Caco-2 (cell line): ENCODE measurements at regions not wholly inside any gene's neighbourhood (a gene's known extent, or its start where the extent isn't known, plus 50 kb on each side); places are given as distances from the start of the nearest gene placed in this dataset.

ENCODE experiments used
- BruUV-seq: library from RNA; stranded (reverse); fragments of 400-500 nt; replicated peaks from 2 replicates; lab custom pipeline; 2021; lab: Mats Ljungman, UMichigan
- CTCF ChIA-PET: fragments of 300-600 bp; sonication (Branson Sonifier 250); formaldehyde crosslinking; loops from one replicate; lab custom pipeline; 2022; ENCODE audit warnings: antibody characterized with exemption; lab: Charles Lee
- POLR2A ChIA-PET: fragments of 300-600 bp; sonication (Branson Sonifier 250); formaldehyde crosslinking; loops from one replicate; lab custom pipeline; 2022; ENCODE audit warnings: antibody characterized with exemption; lab: Charles Lee
- DNase-seq, 2 experiments: peaks; one replicate each; pipeline versions ENCODE4 v3.0.0 to v3.0.0-alpha.2; 2020 to 2022
- H3K27me3 ChIP-seq: replicated peaks from 2 replicates; pipeline ENCODE4 v1.6.0; 2011; ENCODE audit warnings: low read length; ENCODE audit not compliant: control insufficient read depth, insufficient read depth
- H3K36me3 ChIP-seq: 2 replicates; pipeline ENCODE4 v1.5.1; 2011; ENCODE audit warnings: low read length; ENCODE audit not compliant: control insufficient read depth, insufficient read depth
- H3K4me1 ChIP-seq: fragments of 250-450 bp; sonication (Bioruptor Pico); 2 replicates; pipeline ENCODE4 v1.5.1; 2020; ENCODE audit warnings: mild to moderate bottlenecking
- H3K4me3 ChIP-seq: 2 replicates; pipeline ENCODE4 v1.5.1; 2011; ENCODE audit warnings: low read depth, mild to moderate bottlenecking, control low read depth, low read length
- H3K9me3 ChIP-seq: fragments of 250-450 bp; sonication (Bioruptor Pico); 2 replicates; pipeline ENCODE4 v1.5.1; 2020; ENCODE audit warnings: mild to moderate bottlenecking, moderate library complexity
- H3K27ac Mint-ChIP-seq: one replicate; pipeline ENCODE4 v1.8.0; 2022; ENCODE audit warnings: mixed read lengths; ENCODE audit not compliant: unreplicated experiment
- H3K27me3 Mint-ChIP-seq: one replicate; pipeline ENCODE4 v1.8.0; 2022; ENCODE audit warnings: mixed read lengths; ENCODE audit not compliant: insufficient read depth, unreplicated experiment
- H3K36me3 Mint-ChIP-seq: one replicate; pipeline ENCODE4 v1.8.0; 2022; ENCODE audit warnings: mild to moderate bottlenecking, mixed read lengths; ENCODE audit not compliant: insufficient read depth, unreplicated experiment
- H3K4me1 Mint-ChIP-seq: one replicate; pipeline ENCODE4 v1.8.0; 2022; ENCODE audit warnings: low read depth, mixed read lengths; ENCODE audit not compliant: unreplicated experiment
- H3K4me3 Mint-ChIP-seq: one replicate; pipeline ENCODE4 v1.8.0; 2022; ENCODE audit warnings: mild to moderate bottlenecking, moderate library complexity, mixed read lengths; ENCODE audit not compliant: unreplicated experiment
- H3K9me3 Mint-ChIP-seq: one replicate; pipeline ENCODE4 v1.8.0; 2022; ENCODE audit warnings: mixed read lengths; ENCODE audit not compliant: unreplicated experiment
- intact Hi-C: fragments of 100-400 bp; cut with micrococcal nuclease; formaldehyde crosslinking; loops from one replicate; pipeline ENCODE4 v1.10.0; 2022; ENCODE audit not compliant: unreplicated experiment
- TF ChIP-seq, protein P1 (sequence below), 2 experiments: fragments of 200-600 bp in 1 of 2; IDR thresholded peaks; 1 replicate in 1 of 2; 2 replicates in 1 of 2; pipeline versions ENCODE4 v1.5.1 to v1.8.0; 2011 to 2022; ENCODE audit warnings: antibody characterized with exemption in 1 of 2, control low read depth in 1 of 2, inconsistent platforms in 1 of 2, low read depth in 1 of 2, low read length in 1 of 2, mild to moderate bottlenecking in 1 of 2, moderate library complexity in 1 of 2; ENCODE audit not compliant: insufficient read depth in 1 of 2, severe bottlenecking in 1 of 2, unreplicated experiment in 1 of 2

GRCh38 chr14:53519137-53519536, 366.0 kb upstream of the DDHD1 start:
- DNase-seq, result no peak
- POLR2A ChIA-PET, result no interaction called here

DNA sequence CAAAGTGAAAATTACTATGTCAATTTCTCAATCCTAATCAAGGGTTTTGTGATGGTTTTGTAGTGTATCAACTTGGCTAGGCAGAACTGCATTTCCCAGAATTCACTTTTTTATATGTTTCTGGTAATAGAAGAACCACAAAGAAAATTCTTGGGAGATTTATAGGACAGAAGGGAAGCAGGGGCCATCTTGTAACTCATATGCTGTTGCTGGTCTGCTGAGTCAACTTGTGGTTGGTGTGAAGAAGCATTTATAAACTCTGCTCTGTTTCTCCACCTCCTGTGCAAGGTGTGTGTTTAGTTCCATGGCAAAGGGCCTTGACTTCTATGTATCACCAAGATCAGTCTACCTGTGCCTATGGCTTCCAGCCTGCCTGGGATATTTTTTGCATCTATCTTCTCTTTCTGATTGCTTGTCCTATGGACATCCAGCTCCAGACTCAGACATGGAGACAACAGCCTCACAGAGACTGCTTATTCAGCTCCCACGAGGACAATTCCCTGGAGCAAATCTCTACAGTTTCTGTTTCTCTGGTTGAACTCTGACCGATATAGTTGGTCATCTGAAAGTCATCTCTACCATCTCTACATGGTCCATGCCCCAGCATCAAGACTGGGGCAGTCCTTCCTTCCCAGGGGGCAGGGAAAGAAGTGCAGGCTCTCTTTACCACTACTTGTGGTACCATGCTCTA, 364.3 kb upstream of the DDHD1 start:
- DNase-seq, result no peak
- no peak overlapping the region for H3K27ac Mint-ChIP-seq
- no peaks in the 10 kb centered on the region for H3K27me3 Mint-ChIP-seq
- Histone ChIP-seq H3K27me3 (no peaks in the 10 kb centered on the region), H3K9me3 (no peaks in the 10 kb centered on the region; the same call in 1 of the 2 replicates), H3K4me1 (no peaks in the 10 kb centered on the region), H3K36me3 (no peaks in the 10 kb centered on the region), H3K4me3 (no peak overlapping the region)
- BruUV-seq, result no TSS peak
- no peaks in the 10 kb centered on the region for H3K36me3 Mint-ChIP-seq
- H3K4me1 Mint-ChIP-seq, result peaks cover 1% of the 10 kb centered on the region
- intact Hi-C loops, result no loop called here
- POLR2A ChIA-PET, result interaction anchor here (0.5 kb wide), 1 partner anchor 812 kb away, joined by 4 read pairs; no protein-coding TSS in a partner anchor
- peaks cover 21% of the 10 kb centered on the region for H3K9me3 Mint-ChIP-seq
- TF ChIP-seq, protein P1, sequence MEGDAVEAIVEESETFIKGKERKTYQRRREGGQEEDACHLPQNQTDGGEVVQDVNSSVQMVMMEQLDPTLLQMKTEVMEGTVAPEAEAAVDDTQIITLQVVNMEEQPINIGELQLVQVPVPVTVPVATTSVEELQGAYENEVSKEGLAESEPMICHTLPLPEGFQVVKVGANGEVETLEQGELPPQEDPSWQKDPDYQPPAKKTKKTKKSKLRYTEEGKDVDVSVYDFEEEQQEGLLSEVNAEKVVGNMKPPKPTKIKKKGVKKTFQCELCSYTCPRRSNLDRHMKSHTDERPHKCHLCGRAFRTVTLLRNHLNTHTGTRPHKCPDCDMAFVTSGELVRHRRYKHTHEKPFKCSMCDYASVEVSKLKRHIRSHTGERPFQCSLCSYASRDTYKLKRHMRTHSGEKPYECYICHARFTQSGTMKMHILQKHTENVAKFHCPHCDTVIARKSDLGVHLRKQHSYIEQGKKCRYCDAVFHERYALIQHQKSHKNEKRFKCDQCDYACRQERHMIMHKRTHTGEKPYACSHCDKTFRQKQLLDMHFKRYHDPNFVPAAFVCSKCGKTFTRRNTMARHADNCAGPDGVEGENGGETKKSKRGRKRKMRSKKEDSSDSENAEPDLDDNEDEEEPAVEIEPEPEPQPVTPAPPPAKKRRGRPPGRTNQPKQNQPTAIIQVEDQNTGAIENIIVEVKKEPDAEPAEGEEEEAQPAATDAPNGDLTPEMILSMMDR (IDR thresholded peaks at IDR 0.05; ENCODE audit: insufficient read depth in 1 of 2, low read depth in 1 of 2, low read length in 1 of 2, severe bottlenecking in 1 of 2, unreplicated experiment in 1 of 2), result no peak
- CTCF ChIA-PET, result no interaction called here
- no peak overlapping the region for H3K4me3 Mint-ChIP-seq

More at GRCh38 chr14:53519137-53519536, 366.0 kb upstream of the DDHD1 start:
- CTCF ChIA-PET, result no interaction called here
- intact Hi-C loops, result no loop called here
- no peak overlapping the region for H3K4me3 ChIP-seq
- H3K36me3 ChIP-seq, result no peaks in the 10 kb centered on the region
- Mint-ChIP-seq H3K9me3 (peaks cover 20% of the 10 kb centered on the region), H3K4me3 (no peak overlapping the region), H3K4me1 (no peaks in the 10 kb centered on the region), H3K36me3 (no peaks in the 10 kb centered on the region), H3K27ac (no peak overlapping the region), H3K27me3 (no peaks in the 10 kb centered on the region)
- H3K4me1 ChIP-seq, result peaks cover under 1% of the 10 kb centered on the region; the same call in 1 of the 2 replicates
- H3K9me3 ChIP-seq, result no peaks in the 10 kb centered on the region; the same call in 1 of the 2 replicates
- TF ChIP-seq, protein P1 (IDR thresholded peaks at IDR 0.05; ENCODE audit: insufficient read depth in 1 of 2, low read depth in 1 of 2, low read length in 1 of 2, severe bottlenecking in 1 of 2, unreplicated experiment in 1 of 2), result no peak
- no TSS peak for BruUV-seq
- no peaks in the 10 kb centered on the region for H3K27me3 ChIP-seq

DNA sequence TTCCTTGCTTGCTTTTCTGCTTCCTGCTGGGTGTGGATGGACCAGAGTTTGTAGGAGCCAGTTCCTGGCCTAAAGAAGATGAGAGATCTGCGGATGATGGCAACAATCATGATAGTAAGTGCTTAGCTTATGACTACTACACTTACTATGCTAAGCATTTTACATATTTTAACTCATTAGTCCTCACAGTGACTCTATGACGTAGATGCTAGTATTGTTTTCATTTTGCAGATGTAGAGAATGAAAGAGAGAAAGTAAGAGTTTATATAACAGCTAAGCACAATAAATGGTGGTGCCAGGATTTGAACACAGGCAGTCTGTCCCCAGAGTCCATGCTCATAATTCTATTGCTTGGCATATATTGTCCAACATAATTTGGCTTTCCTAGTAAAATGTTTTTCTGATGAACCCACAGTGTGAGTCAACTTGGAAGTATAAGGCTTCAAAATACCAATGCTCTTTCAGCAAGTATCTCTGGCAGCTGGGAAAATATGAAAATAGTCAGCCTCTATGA, 363.2 kb upstream of the DDHD1 start:
- ChIA-PET CTCF (no interaction called here), POLR2A (no interaction called here)
- TF ChIP-seq, protein P1 (IDR thresholded peaks at IDR 0.05; ENCODE audit: insufficient read depth in 1 of 2, low read depth in 1 of 2, low read length in 1 of 2, severe bottlenecking in 1 of 2, unreplicated experiment in 1 of 2), result no peak
- H3K27me3 Mint-ChIP-seq, result no peaks in the 10 kb centered on the region
- H3K4me1 Mint-ChIP-seq, result peaks cover 7% of the 10 kb centered on the region
- H3K9me3 Mint-ChIP-seq, result peaks cover 21% of the 10 kb centered on the region
- no peak overlapping the region for H3K4me3 Mint-ChIP-seq
- Histone ChIP-seq H3K27me3 (no peaks in the 10 kb centered on the region), H3K36me3 (no peaks in the 10 kb centered on the region), H3K4me1 (no peaks in the 10 kb centered on the region), H3K9me3 (no peaks in the 10 kb centered on the region), H3K4me3 (no peak overlapping the region)
- DNase-seq, result no peak
- intact Hi-C loops, result no loop called here
- no peak overlapping the region for H3K27ac Mint-ChIP-seq
- no peaks in the 10 kb centered on the region for H3K36me3 Mint-ChIP-seq
- no TSS peak for BruUV-seq
